ENCODE measurements at regions not wholly inside any gene's neighbourhood (a gene's known extent, or its start where the extent isn't known, plus 50 kb on each side); places are given as distances from the start of the nearest gene placed in this dataset.

GRCh38 chr1:214880956-214881355 is 201.6 kb upstream of the KCNK2 start:
- Histone ChIP-seq H3K27me3 (replicated peaks in 1 of 4; ENCODE audit: control extremely low read depth in 1 of 4, control insufficient read depth in 3 of 4, insufficient read depth in 4 of 4, low read length in 3 of 4) (no peaks in the 10 kb centered on the region), H3K4me3 (ENCODE audit: control extremely low read depth in 1 of 5, extremely low read depth in 1 of 5, insufficient read depth in 1 of 5, low read depth in 2 of 5, low read length in 4 of 5) (no peak overlapping the region), H4K20me1 (ENCODE audit: control insufficient read depth, insufficient read depth, low read length, poor library complexity, severe bottlenecking) (no peaks in the 10 kb centered on the region), H3K27ac (ENCODE audit: low read length in 2 of 2) (no peak overlapping the region), H2AFZ (ENCODE audit: insufficient read depth, low read depth, low read length, poor library complexity, severe bottlenecking) (no peak overlapping the region), H3K9ac (ENCODE audit: low read length) (no peak overlapping the region), H3K4me1 (ENCODE audit: control insufficient read depth in 2 of 2, insufficient read depth in 2 of 2, low read length in 2 of 2) (no peaks in the 10 kb centered on the region), H3K4me2 (replicated peaks; ENCODE audit: low read depth, low read length, poor library complexity, severe bottlenecking) (no peak overlapping the region), H3K9me3 (ENCODE audit: control extremely low read depth in 1 of 3, control insufficient read depth in 2 of 3, insufficient read depth in 1 of 3, low read length in 2 of 3) (no peaks in the 10 kb centered on the region), H3K36me3 (replicated peaks in 1 of 2; ENCODE audit: control extremely low read depth in 1 of 2, control insufficient read depth in 1 of 2, extremely low read depth in 1 of 2, insufficient read depth in 2 of 2, low read length in 1 of 2) (no peaks in the 10 kb centered on the region), H3K79me2 (ENCODE audit: control insufficient read depth, insufficient read depth, low read length) (no peaks in the 10 kb centered on the region)
- H3K27ac Mint-ChIP-seq = no peak overlapping the region
- H3K4me1 Mint-ChIP-seq = no peaks in the 10 kb centered on the region
- ATAC-seq (ENCODE audit: low read depth) (no peak), DNase-seq (no peak)
- TF ChIP-seq EZH2 (IDR thresholded peaks at IDR 0.05; ENCODE audit: borderline replicate concordance, insufficient read depth, low read depth, low read length, poor library complexity, severe bottlenecking) = no peak
- no peak for TF ChIP-seq CTCF (IDR thresholded peaks at IDR 0.05)
- WGBS (ENCODE audit: insufficient coverage) = 100% methylated on average over 2 of the region's 5 CpGs
- H3K27me3 Mint-ChIP-seq = no peaks in the 10 kb centered on the region
- CTCF ChIA-PET = no interaction called here
- POLR2A ChIA-PET = no interaction called here
- no peaks in the 10 kb centered on the region for H3K9me3 Mint-ChIP-seq (ENCODE audit: insufficient read depth)
- no peak overlapping the region for H3K4me3 Mint-ChIP-seq
- intact Hi-C loops (cut with micrococcal nuclease) = no loop called here

DNA sequence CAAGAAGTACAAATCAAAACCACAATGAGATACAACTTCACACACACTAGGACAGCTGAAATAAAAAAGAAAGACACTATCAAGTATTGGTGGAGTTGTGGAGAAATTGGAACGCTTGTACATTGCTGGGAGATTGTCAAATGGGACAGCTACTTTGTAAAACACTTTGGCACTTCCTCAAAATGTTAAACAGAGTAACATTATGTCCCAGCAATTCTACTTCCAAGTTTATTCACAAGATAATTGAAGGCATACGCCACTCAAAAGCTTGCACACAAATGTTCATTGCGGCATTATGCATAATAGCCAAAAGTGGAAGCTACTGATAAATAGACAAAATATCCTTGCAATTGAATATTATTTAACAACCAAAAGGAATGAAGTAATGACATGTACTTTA is 199.9 kb upstream of the KCNK2 start:
- no peaks in the 10 kb centered on the region for H3K27me3 Mint-ChIP-seq
- TF ChIP-seq CTCF (IDR thresholded peaks at IDR 0.05) (no peak), EZH2 (IDR thresholded peaks at IDR 0.05; ENCODE audit: borderline replicate concordance, insufficient read depth, low read depth, low read length, poor library complexity, severe bottlenecking) (no peak)
- CTCF ChIA-PET = no interaction called here
- WGBS (ENCODE audit: insufficient coverage) = no CpG with 5 or more reads among the region's 3 CpGs
- ATAC-seq (ENCODE audit: low read depth) = no peak
- intact Hi-C loops (cut with micrococcal nuclease) = no loop called here
- Histone ChIP-seq H3K79me2 (ENCODE audit: control insufficient read depth, insufficient read depth, low read length) (no peaks in the 10 kb centered on the region), H2AFZ (ENCODE audit: insufficient read depth, low read depth, low read length, poor library complexity, severe bottlenecking) (no peak overlapping the region), H3K4me2 (replicated peaks; ENCODE audit: low read depth, low read length, poor library complexity, severe bottlenecking) (no peak overlapping the region), H3K9me3 (ENCODE audit: control extremely low read depth in 1 of 3, control insufficient read depth in 2 of 3, insufficient read depth in 1 of 3, low read length in 2 of 3) (no peaks in the 10 kb centered on the region), H4K20me1 (ENCODE audit: control insufficient read depth, insufficient read depth, low read length, poor library complexity, severe bottlenecking) (no peaks in the 10 kb centered on the region), H3K9ac (ENCODE audit: low read length) (no peak overlapping the region), H3K27me3 (replicated peaks in 1 of 4; ENCODE audit: control extremely low read depth in 1 of 4, control insufficient read depth in 3 of 4, insufficient read depth in 4 of 4, low read length in 3 of 4) (no peaks in the 10 kb centered on the region), H3K4me3 (ENCODE audit: control extremely low read depth in 1 of 5, extremely low read depth in 1 of 5, insufficient read depth in 1 of 5, low read depth in 2 of 5, low read length in 4 of 5) (no peak overlapping the region), H3K4me1 (ENCODE audit: control insufficient read depth in 2 of 2, insufficient read depth in 2 of 2, low read length in 2 of 2) (no peaks in the 10 kb centered on the region), H3K36me3 (replicated peaks in 1 of 2; ENCODE audit: control extremely low read depth in 1 of 2, control insufficient read depth in 1 of 2, extremely low read depth in 1 of 2, insufficient read depth in 2 of 2, low read length in 1 of 2) (no peaks in the 10 kb centered on the region), H3K27ac (ENCODE audit: low read length in 2 of 2) (no peak overlapping the region)
- peaks cover 2% of the 10 kb centered on the region for H3K9me3 Mint-ChIP-seq (ENCODE audit: insufficient read depth)
- POLR2A ChIA-PET = no interaction called here
- no peak overlapping the region for H3K27ac Mint-ChIP-seq
- no peaks in the 10 kb centered on the region for H3K4me1 Mint-ChIP-seq
- no peak for DNase-seq
- H3K4me3 Mint-ChIP-seq = no peak overlapping the region
